Neural cell (in vitro differentiated cells): ENCODE measurements at regions not wholly inside any gene's neighbourhood (a gene's known extent, or its start where the extent isn't known, plus 50 kb on each side); places are given as distances from the start of the nearest gene placed in this dataset.

Source experiments
- H2AFZ ChIP-seq: fragments of 200-600, 300-800 bp; sonication (generic), shearing (Covaris generic); 2 replicates; pipeline ENCODE4 v1.6.0; 2014; ENCODE audit warnings: low read depth, mild to moderate bottlenecking, antibody characterized with exemption, low read length, moderate library complexity
- H3F3A ChIP-seq: fragments of 200-600 bp; shearing (Covaris generic); 2 replicates; pipeline ENCODE4 v1.6.1; 2016; ENCODE audit warnings: mild to moderate bottlenecking, moderate library complexity, mixed read lengths, antibody characterized with exemption, low read length; ENCODE audit not compliant: insufficient read depth, poor library complexity, severe bottlenecking
- H3K27ac ChIP-seq: fragments of 200-600, 300-800 bp; sonication (generic), shearing (Covaris generic); 2 replicates; pipeline ENCODE4 v1.5.1; 2014; ENCODE audit warnings: mild to moderate bottlenecking, low read length, moderate library complexity
- H3K27me3 ChIP-seq: fragments of 300-800, 200-600 bp; sonication (generic), shearing (Covaris generic); 2 replicates; pipeline ENCODE4 v1.6.0; 2014; ENCODE audit warnings: mild to moderate bottlenecking, low read depth, low read length, moderate library complexity; ENCODE audit not compliant: insufficient read depth
- H3K36me3 ChIP-seq: fragments of 300-800, 200-600 bp; sonication (generic), shearing (Covaris generic); 2 replicates; pipeline ENCODE4 v1.5.1; 2014; ENCODE audit warnings: mild to moderate bottlenecking, antibody characterized with exemption, low read length, moderate library complexity; ENCODE audit not compliant: insufficient read depth
- H3K4me2 ChIP-seq: fragments of 300-800, 200-600 bp; sonication (generic), shearing (Covaris generic); 2 replicates; pipeline ENCODE4 v1.6.0; 2014; ENCODE audit warnings: mild to moderate bottlenecking, low read length
- H3K4me3 ChIP-seq: fragments of 300-800, 200-600 bp; sonication (generic), shearing (Covaris generic); 2 replicates; pipeline ENCODE4 v1.5.1; 2014; ENCODE audit warnings: mild to moderate bottlenecking, low read length, moderate library complexity
- H3K79me2 ChIP-seq: fragments of 200-600 bp; shearing (Covaris generic); replicated peaks from 2 replicates; pipeline ENCODE4 v1.6.0; 2014; ENCODE audit warnings: mild to moderate bottlenecking, low read length, moderate library complexity; ENCODE audit not compliant: insufficient read depth
- H3K9ac ChIP-seq: fragments of 300-800, 200-600 bp; sonication (generic), shearing (Covaris generic); 2 replicates; pipeline ENCODE4 v1.6.1; 2016; ENCODE audit warnings: mild to moderate bottlenecking, low read length, mixed read lengths
- H3K9me2 ChIP-seq: fragments of 200-600 bp; shearing (Covaris generic); 2 replicates; pipeline ENCODE4 v1.6.1; 2016; ENCODE audit warnings: mild to moderate bottlenecking, low read length, mixed read lengths; ENCODE audit not compliant: insufficient read depth
- H3K9me3 ChIP-seq: fragments of 200-600, 300-800 bp; sonication (generic), shearing (Covaris generic); 2 replicates; pipeline ENCODE4 v1.6.1; 2016; ENCODE audit warnings: mild to moderate bottlenecking, mixed run types, low read length, moderate library complexity, mixed read lengths
- H4K20me1 ChIP-seq: fragments of 200-600 bp; shearing (Covaris generic); 2 replicates; pipeline ENCODE4 v1.6.1; 2016; ENCODE audit warnings: mild to moderate bottlenecking, mixed run types; ENCODE audit not compliant: insufficient read depth
- EP300 ChIP-seq: fragments of 450-650 bp; conservative IDR thresholded peaks from 2 replicates; pipeline ENCODE4 v1.6.1; 2014; ENCODE audit warnings: antibody characterized with exemption, mild to moderate bottlenecking, moderate library complexity; ENCODE audit not compliant: poor library complexity, severe bottlenecking
- EZH2 ChIP-seq: fragments of 200-600, 300-800 bp; shearing (Covaris generic), sonication (generic); IDR thresholded peaks from 2 replicates; pipeline ENCODE4 v1.6.1; 2014; ENCODE audit warnings: antibody characterized with exemption, low read length, borderline replicate concordance, mild to moderate bottlenecking; ENCODE audit not compliant: insufficient read depth, poor library complexity, severe bottlenecking
- MXI1 ChIP-seq: fragments of 450-650 bp; conservative IDR thresholded peaks from 2 replicates; pipeline ENCODE4 v1.6.1; 2014; ENCODE audit warnings: antibody characterized with exemption, mild to moderate bottlenecking; ENCODE audit not compliant: poor library complexity, severe bottlenecking
- POLR2AphosphoS5 ChIP-seq: IDR thresholded peaks from 2 replicates; pipeline ENCODE4 v1.6.1; 2012
- RAD21 ChIP-seq: fragments of 450-650 bp; conservative IDR thresholded peaks from 2 replicates; pipeline ENCODE4 v1.6.1; 2014; ENCODE audit warnings: antibody characterized with exemption, mild to moderate bottlenecking, moderate library complexity
- SMC3 ChIP-seq: fragments of 450-650 bp; conservative IDR thresholded peaks from 2 replicates; pipeline ENCODE4 v1.6.1; 2014; ENCODE audit warnings: antibody characterized with exemption, mild to moderate bottlenecking, moderate library complexity; ENCODE audit not compliant: poor library complexity
- TAF1 ChIP-seq: IDR thresholded peaks from 2 replicates; pipeline ENCODE4 v1.6.1; 2012; ENCODE audit warnings: low read depth
- TF ChIP-seq, protein P1 (sequence below): IDR thresholded peaks from 2 replicates; pipeline ENCODE4 v1.6.1; 2012; ENCODE audit warnings: borderline replicate concordance
- TF ChIP-seq, protein P2 (sequence below): fragments of 450-650 bp; IDR thresholded peaks from 2 replicates; pipeline ENCODE4 v1.5.1; 2014; ENCODE audit warnings: antibody characterized with exemption, mild to moderate bottlenecking, moderate library complexity; ENCODE audit not compliant: poor library complexity, severe bottlenecking

DNA sequence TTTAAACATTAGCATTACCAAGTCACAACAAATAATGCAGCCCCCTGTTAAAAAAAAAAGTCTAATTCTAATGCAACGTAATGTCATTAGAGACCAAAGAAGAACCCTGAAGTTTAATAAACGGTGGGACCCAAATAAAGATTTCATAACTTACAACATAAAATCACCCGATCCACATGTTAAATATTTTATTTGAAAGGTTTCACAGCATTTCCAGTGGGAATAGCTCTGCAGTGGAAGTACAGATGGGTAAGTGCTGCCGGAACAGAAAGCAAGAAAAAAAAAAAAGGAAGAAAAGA lies 320.6 kb upstream of the ZMIZ1 start:
- Histone ChIP-seq H3K4me3 (no peak overlapping the region), H3K9ac (no peak overlapping the region), H3K79me2 (no peaks in the 10 kb centered on the region), H2AFZ (no peak overlapping the region), H3F3A (no peaks in the 10 kb centered on the region), H3K9me2 (no peaks in the 10 kb centered on the region), H3K4me2 (no peak overlapping the region), H3K27ac (peak overlapping the region; percentile 24), H4K20me1 (no peaks in the 10 kb centered on the region), H3K9me3 (no peaks in the 10 kb centered on the region), H3K27me3 (no peaks in the 10 kb centered on the region), H3K36me3 (no peaks in the 10 kb centered on the region)
- TF ChIP-seq POLR2AphosphoS5 = no peak
- TF ChIP-seq RAD21 = no peak
- no peak for TF ChIP-seq EZH2
- TF ChIP-seq, protein P1, sequence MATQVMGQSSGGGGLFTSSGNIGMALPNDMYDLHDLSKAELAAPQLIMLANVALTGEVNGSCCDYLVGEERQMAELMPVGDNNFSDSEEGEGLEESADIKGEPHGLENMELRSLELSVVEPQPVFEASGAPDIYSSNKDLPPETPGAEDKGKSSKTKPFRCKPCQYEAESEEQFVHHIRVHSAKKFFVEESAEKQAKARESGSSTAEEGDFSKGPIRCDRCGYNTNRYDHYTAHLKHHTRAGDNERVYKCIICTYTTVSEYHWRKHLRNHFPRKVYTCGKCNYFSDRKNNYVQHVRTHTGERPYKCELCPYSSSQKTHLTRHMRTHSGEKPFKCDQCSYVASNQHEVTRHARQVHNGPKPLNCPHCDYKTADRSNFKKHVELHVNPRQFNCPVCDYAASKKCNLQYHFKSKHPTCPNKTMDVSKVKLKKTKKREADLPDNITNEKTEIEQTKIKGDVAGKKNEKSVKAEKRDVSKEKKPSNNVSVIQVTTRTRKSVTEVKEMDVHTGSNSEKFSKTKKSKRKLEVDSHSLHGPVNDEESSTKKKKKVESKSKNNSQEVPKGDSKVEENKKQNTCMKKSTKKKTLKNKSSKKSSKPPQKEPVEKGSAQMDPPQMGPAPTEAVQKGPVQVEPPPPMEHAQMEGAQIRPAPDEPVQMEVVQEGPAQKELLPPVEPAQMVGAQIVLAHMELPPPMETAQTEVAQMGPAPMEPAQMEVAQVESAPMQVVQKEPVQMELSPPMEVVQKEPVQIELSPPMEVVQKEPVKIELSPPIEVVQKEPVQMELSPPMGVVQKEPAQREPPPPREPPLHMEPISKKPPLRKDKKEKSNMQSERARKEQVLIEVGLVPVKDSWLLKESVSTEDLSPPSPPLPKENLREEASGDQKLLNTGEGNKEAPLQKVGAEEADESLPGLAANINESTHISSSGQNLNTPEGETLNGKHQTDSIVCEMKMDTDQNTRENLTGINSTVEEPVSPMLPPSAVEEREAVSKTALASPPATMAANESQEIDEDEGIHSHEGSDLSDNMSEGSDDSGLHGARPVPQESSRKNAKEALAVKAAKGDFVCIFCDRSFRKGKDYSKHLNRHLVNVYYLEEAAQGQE = no peak
- no peak for TF ChIP-seq EP300
- TF ChIP-seq SMC3 = no peak
- TF ChIP-seq MXI1 = no peak
- no peak for TF ChIP-seq TAF1

DNA sequence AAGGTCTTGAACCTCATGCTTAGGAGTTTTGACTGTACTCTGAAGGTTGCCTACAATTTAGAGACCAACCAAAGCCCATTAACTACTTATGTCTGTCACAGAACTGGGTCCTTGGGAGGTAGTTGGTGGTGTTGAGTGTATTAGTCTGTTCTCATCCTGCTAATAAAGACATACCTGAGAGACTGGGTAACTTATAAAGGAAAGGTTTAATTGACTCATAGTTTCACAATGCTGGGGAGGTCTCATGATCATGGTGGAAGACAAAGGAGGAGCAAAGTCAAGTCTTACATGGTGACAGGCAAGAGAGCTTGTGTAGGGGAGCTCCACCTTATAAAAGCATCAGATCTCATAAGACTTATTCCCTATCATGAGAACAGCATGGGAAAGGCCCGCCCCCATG lies 319.6 kb upstream of the ZMIZ1 start:
- Histone ChIP-seq H3K9me2 (no peaks in the 10 kb centered on the region), H3K9me3 (no peaks in the 10 kb centered on the region), H3K79me2 (no peaks in the 10 kb centered on the region), H3K27me3 (no peaks in the 10 kb centered on the region), H3K36me3 (no peaks in the 10 kb centered on the region), H3K4me3 (no peak overlapping the region), H3K9ac (no peak overlapping the region), H3F3A (no peaks in the 10 kb centered on the region), H3K27ac (no peak overlapping the region), H3K4me2 (no peak overlapping the region), H2AFZ (no peak overlapping the region), H4K20me1 (no peaks in the 10 kb centered on the region)
- TF ChIP-seq, protein P2, sequence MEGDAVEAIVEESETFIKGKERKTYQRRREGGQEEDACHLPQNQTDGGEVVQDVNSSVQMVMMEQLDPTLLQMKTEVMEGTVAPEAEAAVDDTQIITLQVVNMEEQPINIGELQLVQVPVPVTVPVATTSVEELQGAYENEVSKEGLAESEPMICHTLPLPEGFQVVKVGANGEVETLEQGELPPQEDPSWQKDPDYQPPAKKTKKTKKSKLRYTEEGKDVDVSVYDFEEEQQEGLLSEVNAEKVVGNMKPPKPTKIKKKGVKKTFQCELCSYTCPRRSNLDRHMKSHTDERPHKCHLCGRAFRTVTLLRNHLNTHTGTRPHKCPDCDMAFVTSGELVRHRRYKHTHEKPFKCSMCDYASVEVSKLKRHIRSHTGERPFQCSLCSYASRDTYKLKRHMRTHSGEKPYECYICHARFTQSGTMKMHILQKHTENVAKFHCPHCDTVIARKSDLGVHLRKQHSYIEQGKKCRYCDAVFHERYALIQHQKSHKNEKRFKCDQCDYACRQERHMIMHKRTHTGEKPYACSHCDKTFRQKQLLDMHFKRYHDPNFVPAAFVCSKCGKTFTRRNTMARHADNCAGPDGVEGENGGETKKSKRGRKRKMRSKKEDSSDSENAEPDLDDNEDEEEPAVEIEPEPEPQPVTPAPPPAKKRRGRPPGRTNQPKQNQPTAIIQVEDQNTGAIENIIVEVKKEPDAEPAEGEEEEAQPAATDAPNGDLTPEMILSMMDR = no peak
- TF ChIP-seq EP300 (no peak), POLR2AphosphoS5 (no peak), EZH2 (no peak), RAD21 (no peak), MXI1 (no peak), TAF1 (no peak), SMC3 (no peak)
- TF ChIP-seq, protein P1 = no peak
